Astrocyte of the cerebellum (primary cell): ENCODE measurements at regions not wholly inside any gene's neighbourhood (a gene's known extent, or its start where the extent isn't known, plus 50 kb on each side); places are given as distances from the start of the nearest gene placed in this dataset.

Experiments used
- DNase-seq: peaks from one replicate; pipeline ENCODE4 v3.0.0-alpha.2; 2011; ENCODE audit warnings: low read depth
- H3K4me3 ChIP-seq: 2 replicates; pipeline ENCODE4 v1.5.1; 2011; ENCODE audit warnings: mild to moderate bottlenecking, low read depth, low read length, moderate library complexity
- in situ Hi-C: cut with HindIII; loops from 2 replicates; pipeline ENCODE4 v1.10.0; 2017; ENCODE audit warnings: low sequenced_read_pairs
- TF ChIP-seq, protein P1 (sequence below): IDR thresholded peaks from 2 replicates; pipeline ENCODE4 v1.5.1; 2012; ENCODE audit warnings: low read length, low read depth, moderate library complexity, mild to moderate bottlenecking; ENCODE audit errors: missing control alignments

DNA sequence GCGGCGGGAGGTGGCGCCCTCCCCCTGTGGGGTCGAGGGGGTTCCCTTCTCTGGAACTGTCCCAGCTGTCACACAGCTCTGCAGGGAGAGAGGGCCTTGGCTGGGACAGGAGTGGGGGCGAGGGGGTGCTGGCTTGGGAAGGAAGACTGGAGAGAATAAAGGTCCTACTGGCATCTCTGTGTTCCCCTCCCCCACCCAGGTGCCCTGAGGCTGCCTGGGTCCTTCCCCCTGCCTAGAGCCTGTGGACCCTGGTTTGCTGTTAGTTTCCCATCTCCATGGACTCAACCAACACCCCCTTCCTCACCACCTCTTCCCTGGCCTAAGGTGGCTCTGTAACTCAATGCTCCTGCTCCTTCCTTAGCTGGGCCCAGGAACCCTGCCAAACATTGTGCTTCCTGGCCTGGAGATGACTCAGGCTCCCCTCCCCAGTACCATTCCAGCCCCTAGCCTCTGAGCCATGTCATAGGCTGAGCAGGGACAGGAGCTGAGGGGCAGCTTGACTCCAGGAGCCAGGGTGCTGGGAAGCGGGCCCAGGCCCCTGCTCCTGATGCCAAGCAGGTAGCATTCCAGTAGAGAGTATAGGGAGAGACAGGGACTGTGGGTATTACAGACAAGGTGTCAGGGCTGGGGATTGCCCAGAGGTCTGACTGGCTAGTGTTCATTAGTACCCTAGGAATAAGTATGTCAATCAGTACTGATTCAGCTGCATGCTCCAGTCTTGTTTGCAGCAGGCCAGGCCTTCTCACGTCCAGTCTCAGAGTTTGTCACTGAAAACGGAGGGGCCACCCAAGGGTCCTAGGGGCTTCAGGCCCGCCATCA, 100.7 kb downstream of the EFNB1 start:
- DNase-seq = peak; percentile 58
- in situ Hi-C loops = no loop called here
- TF ChIP-seq, protein P1, sequence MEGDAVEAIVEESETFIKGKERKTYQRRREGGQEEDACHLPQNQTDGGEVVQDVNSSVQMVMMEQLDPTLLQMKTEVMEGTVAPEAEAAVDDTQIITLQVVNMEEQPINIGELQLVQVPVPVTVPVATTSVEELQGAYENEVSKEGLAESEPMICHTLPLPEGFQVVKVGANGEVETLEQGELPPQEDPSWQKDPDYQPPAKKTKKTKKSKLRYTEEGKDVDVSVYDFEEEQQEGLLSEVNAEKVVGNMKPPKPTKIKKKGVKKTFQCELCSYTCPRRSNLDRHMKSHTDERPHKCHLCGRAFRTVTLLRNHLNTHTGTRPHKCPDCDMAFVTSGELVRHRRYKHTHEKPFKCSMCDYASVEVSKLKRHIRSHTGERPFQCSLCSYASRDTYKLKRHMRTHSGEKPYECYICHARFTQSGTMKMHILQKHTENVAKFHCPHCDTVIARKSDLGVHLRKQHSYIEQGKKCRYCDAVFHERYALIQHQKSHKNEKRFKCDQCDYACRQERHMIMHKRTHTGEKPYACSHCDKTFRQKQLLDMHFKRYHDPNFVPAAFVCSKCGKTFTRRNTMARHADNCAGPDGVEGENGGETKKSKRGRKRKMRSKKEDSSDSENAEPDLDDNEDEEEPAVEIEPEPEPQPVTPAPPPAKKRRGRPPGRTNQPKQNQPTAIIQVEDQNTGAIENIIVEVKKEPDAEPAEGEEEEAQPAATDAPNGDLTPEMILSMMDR = no peak
- H3K4me3 ChIP-seq = no peak overlapping the region

DNA sequence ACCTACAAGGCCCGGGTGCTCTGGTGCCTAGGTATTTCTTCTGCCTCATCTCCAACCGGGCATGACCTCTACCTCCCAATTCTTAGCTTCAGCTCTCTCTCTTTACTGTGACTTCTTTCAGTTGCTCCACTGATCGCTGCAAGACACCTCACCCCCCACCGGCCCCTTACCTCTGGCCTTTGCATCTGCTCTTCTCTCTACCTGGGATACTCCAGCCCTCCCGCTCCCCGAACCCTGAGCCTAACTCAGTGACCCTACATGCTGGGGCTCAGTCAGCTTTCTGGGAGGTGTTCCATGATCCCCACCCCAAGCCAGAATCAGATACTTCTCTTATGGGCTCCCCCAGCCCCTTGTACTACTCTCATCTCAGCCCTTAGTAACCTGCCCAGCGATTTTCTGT, 99.6 kb downstream of the EFNB1 start:
- no peak for DNase-seq
- TF ChIP-seq, protein P1 = no peak
- no peak overlapping the region for H3K4me3 ChIP-seq
- in situ Hi-C loops = no loop called here

DNA sequence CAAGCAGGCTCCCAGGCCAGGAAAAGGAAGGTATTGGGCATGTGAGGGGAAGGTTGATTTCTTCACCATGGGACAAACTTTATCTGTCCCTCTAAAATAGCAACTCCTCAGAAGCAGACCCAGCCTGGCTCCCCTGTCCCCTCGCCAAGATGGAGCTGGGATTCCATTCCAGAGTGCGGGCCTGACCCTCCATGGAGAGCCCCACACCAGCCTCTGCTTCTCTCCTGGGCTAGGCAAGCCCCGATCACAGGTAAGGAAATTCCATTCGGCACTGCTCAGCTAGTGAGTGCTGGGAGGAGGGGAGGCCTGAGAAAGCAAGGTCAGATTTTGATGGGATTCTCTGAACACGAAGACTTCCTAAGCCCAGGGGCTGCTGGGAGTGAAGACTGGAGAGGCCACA, 98.4 kb downstream of the EFNB1 start:
- no peak overlapping the region for H3K4me3 ChIP-seq
- in situ Hi-C loops = no loop called here
- TF ChIP-seq, protein P1 = no peak

DNA sequence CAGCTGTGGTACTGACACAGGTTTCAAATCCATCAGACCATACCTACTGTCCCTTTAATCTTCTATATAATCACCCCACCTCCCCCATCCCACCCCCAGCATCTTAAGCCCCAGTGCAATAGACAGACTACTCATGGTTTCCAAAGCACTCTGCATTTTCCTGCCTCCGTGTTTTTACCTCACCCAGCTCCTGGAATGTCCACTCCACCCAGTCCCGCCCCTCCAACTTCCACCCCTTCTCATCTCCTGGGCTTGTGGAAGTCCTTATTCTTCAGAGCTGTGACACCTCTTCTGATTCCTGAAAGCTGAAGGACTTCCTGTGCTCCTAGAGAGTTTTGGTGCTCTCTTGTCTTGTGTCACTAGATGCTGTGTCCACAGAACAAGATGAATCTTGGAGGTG, 94.3 kb downstream of the EFNB1 start:
- TF ChIP-seq, protein P1 = no peak
- no peak for DNase-seq
- H3K4me3 ChIP-seq = no peak overlapping the region
- in situ Hi-C loops = no loop called here

More for the DNA sequence above, 98.4 kb downstream of the EFNB1 start:
- no peak for DNase-seq

DNA sequence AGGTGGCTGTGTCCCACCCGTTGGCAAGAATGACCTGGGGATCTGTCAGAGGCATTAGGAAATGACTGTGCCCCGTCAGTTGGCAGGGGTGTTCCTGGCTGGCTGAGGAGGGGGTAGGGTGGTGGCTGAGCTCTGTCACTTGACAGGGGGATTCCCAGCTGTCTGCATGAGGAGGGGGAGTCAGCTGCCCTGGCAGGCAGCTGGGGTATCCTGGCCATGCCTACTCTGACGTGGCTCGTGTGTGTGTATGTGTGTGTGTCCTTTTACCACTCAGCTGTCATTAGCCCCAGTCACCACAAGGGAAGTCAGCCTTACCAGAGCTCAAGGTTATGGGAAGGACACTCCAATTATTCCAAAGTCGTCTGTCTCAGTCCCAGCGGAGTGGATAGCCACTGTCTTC, 93.2 kb downstream of the EFNB1 start:
- DNase-seq = no peak
- H3K4me3 ChIP-seq = no peak overlapping the region
- in situ Hi-C loops = no loop called here
- TF ChIP-seq, protein P1 = no peak

DNA sequence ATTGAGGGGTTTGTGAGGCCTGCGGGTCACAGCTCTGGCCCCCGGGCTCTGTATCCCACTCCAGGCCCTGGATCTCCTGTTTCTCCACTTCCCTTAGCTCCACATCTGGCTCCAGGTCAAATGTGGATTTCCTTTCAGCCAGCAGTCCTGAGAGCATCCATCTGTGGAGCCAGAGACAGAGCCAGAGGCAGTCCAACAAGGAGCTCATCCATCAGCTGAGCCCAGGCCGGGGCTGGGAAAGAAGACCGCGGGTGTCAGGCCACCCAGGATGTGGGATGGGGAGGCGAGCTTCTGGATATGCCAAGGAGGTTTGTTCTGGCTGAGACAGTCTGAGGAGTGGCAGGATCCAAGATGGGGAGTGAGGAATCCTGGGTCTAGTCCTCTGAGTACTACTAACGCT, 91.7 kb downstream of the EFNB1 start:
- no peak for DNase-seq
- no peak overlapping the region for H3K4me3 ChIP-seq
- TF ChIP-seq, protein P1 = no peak
- in situ Hi-C loops = no loop called here

DNA sequence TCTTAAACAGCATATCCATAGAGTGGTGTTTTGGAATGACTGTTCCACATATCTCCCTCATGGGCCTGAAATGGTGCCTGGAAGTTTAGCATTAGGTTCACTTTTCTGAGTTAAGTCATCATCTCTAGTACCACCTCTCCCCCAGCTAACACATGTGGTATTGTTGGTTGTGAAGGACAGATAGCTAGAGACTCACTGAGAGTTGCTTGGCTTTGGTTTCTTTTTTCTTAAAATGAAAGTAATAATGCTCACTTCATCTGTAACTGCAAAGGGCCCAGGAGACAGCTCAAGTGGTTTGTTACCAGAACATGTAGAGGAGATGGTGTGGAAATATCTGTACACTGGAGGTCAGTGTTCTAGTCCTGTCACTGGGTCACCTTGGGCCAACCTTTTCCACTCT, 90.9 kb downstream of the EFNB1 start:
- H3K4me3 ChIP-seq = no peak overlapping the region
- in situ Hi-C loops = no loop called here
- TF ChIP-seq, protein P1 = no peak
- no peak for DNase-seq
